ENCODE measurements at regions not wholly inside any gene's neighbourhood (a gene's known extent, or its start where the extent isn't known, plus 50 kb on each side); places are given as distances from the start of the nearest gene placed in this dataset.
"Not testable (repeated sequence)": the region's sequence is repeated elsewhere in the genome, so short reads cannot be mapped to it uniquely, and the experiment has no call there.

- Histone ChIP-seq H3K4me1 (no peaks in the 10 kb centered on the region), H3K27ac (no peak overlapping the region), H3K27me3 (no peaks in the 10 kb centered on the region), H3K9me3 (no peaks in the 10 kb centered on the region), H3K36me3 (no peaks in the 10 kb centered on the region), H3K4me3 (no peak overlapping the region)
- no peak for DNase-seq
- no peak for TF ChIP-seq POLR2A (IDR thresholded peaks at IDR 0.05)
- TF ChIP-seq, protein P1, sequence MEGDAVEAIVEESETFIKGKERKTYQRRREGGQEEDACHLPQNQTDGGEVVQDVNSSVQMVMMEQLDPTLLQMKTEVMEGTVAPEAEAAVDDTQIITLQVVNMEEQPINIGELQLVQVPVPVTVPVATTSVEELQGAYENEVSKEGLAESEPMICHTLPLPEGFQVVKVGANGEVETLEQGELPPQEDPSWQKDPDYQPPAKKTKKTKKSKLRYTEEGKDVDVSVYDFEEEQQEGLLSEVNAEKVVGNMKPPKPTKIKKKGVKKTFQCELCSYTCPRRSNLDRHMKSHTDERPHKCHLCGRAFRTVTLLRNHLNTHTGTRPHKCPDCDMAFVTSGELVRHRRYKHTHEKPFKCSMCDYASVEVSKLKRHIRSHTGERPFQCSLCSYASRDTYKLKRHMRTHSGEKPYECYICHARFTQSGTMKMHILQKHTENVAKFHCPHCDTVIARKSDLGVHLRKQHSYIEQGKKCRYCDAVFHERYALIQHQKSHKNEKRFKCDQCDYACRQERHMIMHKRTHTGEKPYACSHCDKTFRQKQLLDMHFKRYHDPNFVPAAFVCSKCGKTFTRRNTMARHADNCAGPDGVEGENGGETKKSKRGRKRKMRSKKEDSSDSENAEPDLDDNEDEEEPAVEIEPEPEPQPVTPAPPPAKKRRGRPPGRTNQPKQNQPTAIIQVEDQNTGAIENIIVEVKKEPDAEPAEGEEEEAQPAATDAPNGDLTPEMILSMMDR (IDR thresholded peaks at IDR 0.05), result no peak
- WGBS, 2 donors, result 74 to 82% methylated on average over 1 of the region's 1 CpG
- intact Hi-C loops (cut with DNase I), result no loop called here
Measured at GRCh38 chr1:174080819-174081218, 58.7 kb upstream of the RC3H1 start.

DNA sequence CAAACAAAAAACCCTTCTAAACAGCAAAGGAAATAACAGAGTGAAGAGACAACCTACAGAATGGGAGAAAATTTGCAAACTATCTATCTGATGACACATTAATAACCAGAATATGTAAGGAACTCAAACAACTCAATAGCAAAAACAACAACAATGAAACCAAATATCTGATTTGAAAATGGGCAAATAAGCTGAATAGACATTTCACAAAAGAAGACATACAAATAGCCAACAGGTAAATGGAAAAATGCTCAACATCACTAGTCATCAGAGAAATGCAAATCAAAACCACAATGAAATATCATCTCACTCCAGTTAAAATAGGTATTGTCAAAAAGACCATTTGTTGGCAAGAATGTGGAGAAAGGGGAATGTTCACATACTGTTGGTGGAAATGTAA lies 57.6 kb upstream of the RC3H1 start:
- intact Hi-C loops (cut with DNase I), result no loop called here
- no peak overlapping the region for H3K27ac ChIP-seq
- no peaks in the 10 kb centered on the region for H3K36me3 ChIP-seq
- H3K27me3 ChIP-seq, result no peaks in the 10 kb centered on the region
- no peak for DNase-seq
- no peak overlapping the region for H3K4me3 ChIP-seq
- no peaks in the 10 kb centered on the region for H3K4me1 ChIP-seq
- no peaks in the 10 kb centered on the region for H3K9me3 ChIP-seq
- TF ChIP-seq, protein P1 (IDR thresholded peaks at IDR 0.05), result no peak
- TF ChIP-seq POLR2A (IDR thresholded peaks at IDR 0.05), result no peak

DNA sequence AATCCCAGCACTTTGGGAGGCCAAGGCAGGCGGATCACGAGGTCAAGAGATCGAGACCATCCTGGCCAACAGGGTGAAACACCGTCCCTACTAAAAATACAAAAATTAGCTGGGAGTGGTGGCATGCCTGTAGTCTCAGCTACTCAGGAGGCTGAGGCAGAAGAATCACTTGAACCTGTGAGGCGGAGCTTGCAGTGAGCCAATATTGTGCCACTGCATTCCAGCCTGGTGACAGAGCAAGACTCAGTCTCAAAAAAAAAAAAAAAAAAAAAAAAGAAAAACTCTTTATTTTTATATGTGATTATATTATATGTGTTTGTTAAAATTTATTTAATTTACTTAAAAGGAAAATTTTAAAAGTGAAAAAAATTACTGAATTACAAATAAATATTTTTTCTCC lies 56.8 kb upstream of the RC3H1 start:
- intact Hi-C loops (cut with DNase I); H3K4me3 ChIP-seq; H3K4me1 ChIP-seq; H3K36me3 ChIP-seq; H3K27me3 ChIP-seq; DNase-seq; H3K9me3 ChIP-seq; H3K27ac ChIP-seq: not testable (repeated sequence)
- WGBS, 2 donors, result 85 to 93% methylated on average over 5 of the region's 5 CpGs

DNA sequence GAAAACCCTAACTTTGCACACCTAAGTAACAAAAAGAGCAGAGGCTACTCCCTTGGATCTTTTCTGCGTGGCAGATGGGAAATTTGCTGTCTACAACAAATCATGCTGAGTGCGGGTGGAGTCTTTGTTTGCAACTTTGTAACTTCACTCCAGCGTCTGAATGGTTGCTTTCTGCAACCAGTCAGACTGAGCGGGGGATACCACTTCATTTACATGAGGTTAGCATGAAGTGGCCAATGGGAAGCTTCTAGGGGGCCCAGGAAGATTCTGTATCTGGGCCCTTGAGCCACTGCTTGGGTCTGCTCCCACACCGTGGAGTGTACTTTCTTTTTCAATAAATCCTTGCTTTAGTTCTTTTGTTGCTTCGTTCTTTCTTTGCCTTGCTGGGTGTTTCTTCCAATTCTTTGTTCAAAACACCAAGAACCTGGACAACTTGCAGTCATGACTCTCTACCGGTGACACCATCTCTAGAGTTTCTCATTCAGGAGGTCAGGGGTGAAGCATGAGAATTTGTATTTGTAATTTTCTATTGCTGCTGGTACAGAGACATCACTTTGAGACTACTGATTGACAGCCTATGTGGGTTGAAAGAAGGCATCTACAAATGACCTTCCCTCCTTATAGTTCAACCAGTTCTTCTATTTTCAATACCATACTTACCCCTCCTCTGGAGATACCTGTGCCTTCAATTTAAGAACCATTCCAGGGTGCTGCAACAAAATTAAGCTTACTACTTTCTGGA lies 55.8 kb upstream of the RC3H1 start:
- intact Hi-C loops (cut with DNase I), result no loop called here
- no peak overlapping the region for H3K4me3 ChIP-seq
- DNase-seq, result no peak
- H3K9me3 ChIP-seq, result no peaks in the 10 kb centered on the region
- H3K27ac ChIP-seq, result no peak overlapping the region
- H3K4me1 ChIP-seq, result no peaks in the 10 kb centered on the region
- no peaks in the 10 kb centered on the region for H3K27me3 ChIP-seq
- no peaks in the 10 kb centered on the region for H3K36me3 ChIP-seq
- WGBS, 2 donors, result 42 to 52% methylated on average over 7 of the region's 7 CpGs
- no peak for TF ChIP-seq POLR2A (IDR thresholded peaks at IDR 0.05)
- TF ChIP-seq, protein P1 (IDR thresholded peaks at IDR 0.05), result no peak

DNA sequence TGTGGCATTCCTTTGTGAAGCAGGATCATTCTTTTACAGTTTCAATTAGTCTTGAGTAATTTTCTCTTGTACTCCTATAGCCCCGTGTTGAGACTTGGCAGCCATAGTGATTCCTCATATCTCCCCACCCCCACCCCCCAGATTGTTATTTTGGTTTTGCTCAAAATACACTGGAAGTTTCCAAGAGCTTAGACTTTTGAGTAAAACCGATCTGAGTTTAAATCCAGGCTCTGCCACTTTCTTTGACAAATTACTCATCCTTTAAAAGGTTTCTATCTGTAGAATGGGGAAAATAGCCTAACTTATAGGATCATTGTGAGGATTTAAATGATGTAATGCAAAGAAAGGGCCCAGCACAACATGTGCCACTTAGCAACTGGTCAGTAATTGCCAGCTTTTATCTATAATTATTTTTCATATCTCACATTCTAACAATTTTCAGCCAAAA lies 53.1 kb upstream of the RC3H1 start:
- DNase-seq, result no peak
- Histone ChIP-seq H3K27me3 (no peaks in the 10 kb centered on the region), H3K4me1 (no peaks in the 10 kb centered on the region), H3K36me3 (no peaks in the 10 kb centered on the region), H3K4me3 (no peak overlapping the region), H3K27ac (no peak overlapping the region), H3K9me3 (no peaks in the 10 kb centered on the region)
- 19 to 25% methylated on average over 2 of the region's 2 CpGs for WGBS, 2 donors
- no peak for TF ChIP-seq POLR2A (IDR thresholded peaks at IDR 0.05)
- TF ChIP-seq, protein P1 (IDR thresholded peaks at IDR 0.05), result no peak
- intact Hi-C loops (cut with DNase I), result no loop called here

DNA sequence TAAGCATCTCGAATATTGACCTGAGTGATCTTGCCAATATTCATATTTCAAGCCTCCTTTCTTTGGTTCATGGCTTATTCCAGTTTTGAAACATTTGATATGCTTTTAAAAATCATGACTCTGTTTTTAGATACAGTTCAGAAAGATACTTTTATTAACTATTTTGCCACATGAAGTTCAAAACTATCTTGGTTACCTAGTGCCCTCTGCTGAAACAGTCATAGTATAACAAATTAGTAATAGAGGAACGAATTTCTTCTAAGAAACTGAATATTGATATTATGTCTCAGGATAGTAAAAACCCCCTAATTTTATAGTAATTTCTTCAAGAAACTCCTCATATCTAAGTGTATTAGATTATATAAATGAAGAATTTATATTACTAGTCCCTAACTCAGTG lies 52.6 kb upstream of the RC3H1 start:
- intact Hi-C loops (cut with DNase I), result no loop called here
- Histone ChIP-seq H3K9me3 (no peaks in the 10 kb centered on the region), H3K36me3 (no peaks in the 10 kb centered on the region), H3K4me3 (no peak overlapping the region), H3K27me3 (no peaks in the 10 kb centered on the region), H3K4me1 (no peaks in the 10 kb centered on the region), H3K27ac (no peak overlapping the region)
- no peak for TF ChIP-seq POLR2A (IDR thresholded peaks at IDR 0.05)
- TF ChIP-seq, protein P1 (IDR thresholded peaks at IDR 0.05), result peak in 2 of 6 experiments; percentile 24 to 40
- DNase-seq, result no peak
- 37 to 39% methylated on average over 2 of the region's 2 CpGs for WGBS, 2 donors

Measured in esophagus squamous epithelium (tissue), 5 donors.